ENCODE measurements at regions not wholly inside any gene's neighbourhood (a gene's known extent, or its start where the extent isn't known, plus 50 kb on each side); places are given as distances from the start of the nearest gene placed in this dataset.

GRCh38 chr6:2554651-2555260, 196.0 kb downstream of the MYLK4 start:
- no peak for DNase-seq
- WGBS, 3 donors: 55 to 66% (median 58%) methylated on average over 4 of the region's 4 CpGs
- Histone ChIP-seq H3K4me1 (ENCODE audit: insufficient read depth) (no peaks in the 10 kb centered on the region), H3K27me3 (no peaks in the 10 kb centered on the region), H3K27ac (no peak overlapping the region), H3K36me3 (no peaks in the 10 kb centered on the region), H3K9me3 (no peaks in the 10 kb centered on the region), H3K4me3 (no peak overlapping the region)
- TF ChIP-seq CTCF (IDR thresholded peaks at IDR 0.05) (no peak), EP300 (IDR thresholded peaks at IDR 0.05) (no peak), POLR2A (IDR thresholded peaks at IDR 0.05) (no peak)
- intact Hi-C loops (cut with DNase I): no loop called here

DNA sequence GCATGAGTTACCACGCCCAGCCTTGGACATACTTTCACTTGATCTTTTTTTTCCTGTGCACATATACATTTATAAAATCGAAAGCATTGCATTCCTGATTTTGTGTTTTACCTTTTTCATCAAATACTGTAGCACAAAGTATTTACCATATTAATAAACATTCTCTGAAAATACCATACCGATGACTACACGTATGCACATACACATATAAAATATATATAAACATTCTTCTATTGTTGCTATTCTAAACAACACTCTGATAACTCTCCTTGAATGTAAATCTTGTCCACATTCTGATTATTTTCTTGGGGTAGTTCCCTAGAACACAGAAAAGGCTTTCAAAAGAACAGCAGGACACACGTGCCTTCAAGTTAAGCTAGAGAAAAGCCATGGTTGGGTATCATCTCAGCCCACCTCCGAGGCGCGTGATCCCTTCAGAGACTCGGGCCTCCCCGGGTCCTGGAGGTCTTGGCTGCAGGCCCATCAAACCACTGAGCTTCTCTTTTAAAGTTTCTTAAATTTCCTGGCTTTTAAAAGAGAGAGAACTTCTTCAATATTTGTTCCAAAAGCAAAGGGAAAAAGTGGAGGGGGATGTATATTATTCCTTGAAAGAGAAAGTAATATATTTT, 198.1 kb downstream of the MYLK4 start:
- Histone ChIP-seq H3K27me3 (no peaks in the 10 kb centered on the region), H3K27ac (no peak overlapping the region), H3K4me3 (no peak overlapping the region), H3K4me1 (ENCODE audit: insufficient read depth) (no peaks in the 10 kb centered on the region), H3K36me3 (no peaks in the 10 kb centered on the region), H3K9me3 (no peaks in the 10 kb centered on the region)
- DNase-seq: no peak
- intact Hi-C loops (cut with DNase I): no loop called here
- no peak for TF ChIP-seq CTCF (IDR thresholded peaks at IDR 0.05)
- no peak for TF ChIP-seq EP300 (IDR thresholded peaks at IDR 0.05)
- no peak for TF ChIP-seq POLR2A (IDR thresholded peaks at IDR 0.05)
- WGBS, 3 donors: 56 to 61% (median 59%) methylated on average over 10 of the region's 10 CpGs

DNA sequence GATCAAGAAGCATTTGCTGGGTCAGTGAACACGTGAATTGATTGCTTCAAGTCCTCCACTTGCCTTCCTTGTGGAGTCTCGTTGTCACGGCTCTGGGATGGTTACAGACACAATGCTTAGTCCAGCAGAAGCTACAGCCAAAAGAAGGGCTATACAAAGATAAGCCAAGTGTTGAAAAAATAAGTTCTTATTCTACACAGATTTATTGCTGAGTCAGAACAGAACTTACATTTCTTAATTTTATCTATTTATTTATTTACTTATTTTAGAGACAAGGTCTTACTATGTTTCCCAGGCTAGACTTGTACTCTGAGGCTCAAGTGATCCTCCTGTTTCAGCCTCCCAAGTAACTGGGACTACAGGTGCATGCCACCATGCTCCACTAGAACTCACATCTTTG, 199.0 kb downstream of the MYLK4 start:
- Histone ChIP-seq H3K27ac (no peak overlapping the region), H3K4me3 (no peak overlapping the region), H3K9me3 (no peaks in the 10 kb centered on the region), H3K4me1 (ENCODE audit: insufficient read depth) (no peaks in the 10 kb centered on the region), H3K27me3 (no peaks in the 10 kb centered on the region), H3K36me3 (no peaks in the 10 kb centered on the region)
- intact Hi-C loops (cut with DNase I): no loop called here
- no peak for DNase-seq
- WGBS, 3 donors: 66 to 87% (median 79%) methylated on average over 3 of the region's 3 CpGs
- TF ChIP-seq CTCF (IDR thresholded peaks at IDR 0.05) (no peak), POLR2A (IDR thresholded peaks at IDR 0.05) (no peak), EP300 (IDR thresholded peaks at IDR 0.05) (no peak)

DNA sequence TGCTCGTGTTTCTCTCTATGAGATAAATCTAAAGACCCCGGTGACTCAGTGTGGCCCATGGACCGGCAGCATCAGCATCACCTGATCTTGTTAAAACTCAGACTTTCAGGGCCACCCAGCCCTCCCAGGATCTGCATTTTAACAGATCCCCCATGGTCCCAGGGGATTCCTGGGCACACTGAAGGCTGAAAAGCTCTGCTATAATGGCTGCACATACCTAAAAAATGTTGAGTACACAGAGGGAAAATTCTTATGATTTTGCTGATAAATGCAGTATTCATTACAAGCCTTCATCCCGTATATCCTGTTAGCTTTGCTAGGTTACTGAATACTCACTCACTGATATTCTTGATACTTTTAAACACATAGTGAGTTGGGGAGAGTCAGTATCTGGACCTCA, 200.5 kb downstream of the MYLK4 start:
- Histone ChIP-seq H3K9me3 (no peaks in the 10 kb centered on the region), H3K4me1 (ENCODE audit: insufficient read depth) (no peaks in the 10 kb centered on the region), H3K36me3 (no peaks in the 10 kb centered on the region), H3K27me3 (no peaks in the 10 kb centered on the region), H3K4me3 (no peak overlapping the region), H3K27ac (no peak overlapping the region)
- intact Hi-C loops (cut with DNase I): no loop called here
- 77 to 84% (median 80%) methylated on average over 4 of the region's 4 CpGs for WGBS, 3 donors
- TF ChIP-seq CTCF (IDR thresholded peaks at IDR 0.05) (no peak), EP300 (IDR thresholded peaks at IDR 0.05) (no peak), POLR2A (IDR thresholded peaks at IDR 0.05) (no peak)
- no peak for DNase-seq
